Naive thymus-derived CD4-positive, alpha-beta T cell (primary cell): ENCODE measurements at regions not wholly inside any gene's neighbourhood (a gene's known extent, or its start where the extent isn't known, plus 50 kb on each side); places are given as distances from the start of the nearest gene placed in this dataset.
"Not testable (repeated sequence)": the region's sequence is repeated elsewhere in the genome, so short reads cannot be mapped to it uniquely, and the experiment has no call there.

Source experiments
- ATAC-seq: fragments of 150-1000 bp; cut with Tn5 transposase; 2 replicates; pipeline ENCODE4 v1.10.0; 2021; ENCODE audit warnings: mild to moderate bottlenecking, moderate library complexity
- CTCF ChIA-PET: fragments of 350-600 bp; sonication (Branson Sonifier 250); formaldehyde crosslinking; loops from one replicate; lab custom pipeline; 2021; ENCODE audit warnings: antibody characterized with exemption; lab: Charles Lee
- POLR2A ChIA-PET: fragments of 350-600 bp; sonication (Branson Sonifier 250); formaldehyde crosslinking; loops from one replicate; lab custom pipeline; 2021; ENCODE audit warnings: antibody characterized with exemption, inconsistent platforms; lab: Charles Lee
- DNase-seq, 9 donors: peaks; one replicate each; pipeline versions ENCODE4 v3.0.0 to v3.0.0-alpha.2; 2020 to 2022; ENCODE audit warnings: mixed read lengths in 1 of 9
- H3K27ac ChIP-seq: one replicate; pipeline ENCODE4 v1.7.0; 2013; ENCODE audit warnings: mild to moderate bottlenecking, low read depth, low read length, moderate library complexity
- H3K27me3 ChIP-seq, 2 donors: one replicate each; pipeline ENCODE4 v1.7.0; 2013; ENCODE audit warnings: low read length in 2 of 2, mild to moderate bottlenecking in 2 of 2, moderate library complexity in 2 of 2; ENCODE audit not compliant: control insufficient read depth in 2 of 2, insufficient read depth in 2 of 2
- H3K36me3 ChIP-seq, 3 experiments: 1 replicate in 2 of 3; 2 replicates in 1 of 3; pipeline ENCODE4 v1.7.0; 2013; ENCODE audit warnings: low read length in 3 of 3, mild to moderate bottlenecking in 3 of 3, moderate library complexity in 1 of 3; ENCODE audit not compliant: insufficient read depth in 3 of 3, control insufficient read depth in 2 of 3
- H3K4me1 ChIP-seq, 2 donors: one replicate each; pipeline ENCODE4 v1.7.0; 2013; ENCODE audit warnings: low read length in 2 of 2, mild to moderate bottlenecking in 2 of 2, moderate library complexity in 1 of 2; ENCODE audit not compliant: control insufficient read depth in 2 of 2, insufficient read depth in 2 of 2
- H3K4me3 ChIP-seq: 2 replicates; pipeline ENCODE4 v1.7.0; 2013; ENCODE audit warnings: mild to moderate bottlenecking, low read length
- H3K9me3 ChIP-seq, 3 experiments: 1 replicate in 2 of 3; 2 replicates in 1 of 3; pipeline ENCODE4 v1.7.0; 2013; ENCODE audit warnings: low read length in 3 of 3; ENCODE audit not compliant: control insufficient read depth in 2 of 3
- H3K27ac Mint-ChIP-seq, 9 donors: one replicate each; pipeline ENCODE4 v1.8.0; 2020 to 2022; ENCODE audit warnings: mixed read lengths in 9 of 9, mild to moderate bottlenecking in 8 of 9, moderate library complexity in 5 of 9, inconsistent platforms in 2 of 9
- H3K27me3 Mint-ChIP-seq, 5 donors: one replicate each; pipeline ENCODE4 v1.8.0; 2021 to 2022; ENCODE audit warnings: mixed read lengths in 5 of 5, mild to moderate bottlenecking in 1 of 5
- H3K36me3 Mint-ChIP-seq, 5 donors: one replicate each; pipeline ENCODE4 v1.8.0; 2020 to 2022; ENCODE audit warnings: mixed read lengths in 5 of 5, mild to moderate bottlenecking in 3 of 5, inconsistent platforms in 1 of 5
- H3K4me1 Mint-ChIP-seq, 7 donors: one replicate each; pipeline ENCODE4 v1.8.0; 2020 to 2022; ENCODE audit warnings: mixed read lengths in 7 of 7, mild to moderate bottlenecking in 3 of 7, inconsistent platforms in 1 of 7
- H3K4me3 Mint-ChIP-seq, 10 donors: one replicate each; pipeline ENCODE4 v1.8.0; 2020 to 2022; ENCODE audit warnings: mild to moderate bottlenecking in 10 of 10, mixed read lengths in 10 of 10, moderate library complexity in 6 of 10, inconsistent platforms in 2 of 10
- H3K9me3 Mint-ChIP-seq, 11 donors: one replicate each; pipeline ENCODE4 v1.8.0; 2020 to 2022; ENCODE audit warnings: mixed read lengths in 11 of 11, mild to moderate bottlenecking in 4 of 11, inconsistent platforms in 1 of 11, moderate library complexity in 1 of 11
- intact Hi-C, 2 donors: fragments of 100-400 bp; cut with micrococcal nuclease; formaldehyde crosslinking; loops; one replicate each; pipeline ENCODE4 v1.15.1; 2023

DNA sequence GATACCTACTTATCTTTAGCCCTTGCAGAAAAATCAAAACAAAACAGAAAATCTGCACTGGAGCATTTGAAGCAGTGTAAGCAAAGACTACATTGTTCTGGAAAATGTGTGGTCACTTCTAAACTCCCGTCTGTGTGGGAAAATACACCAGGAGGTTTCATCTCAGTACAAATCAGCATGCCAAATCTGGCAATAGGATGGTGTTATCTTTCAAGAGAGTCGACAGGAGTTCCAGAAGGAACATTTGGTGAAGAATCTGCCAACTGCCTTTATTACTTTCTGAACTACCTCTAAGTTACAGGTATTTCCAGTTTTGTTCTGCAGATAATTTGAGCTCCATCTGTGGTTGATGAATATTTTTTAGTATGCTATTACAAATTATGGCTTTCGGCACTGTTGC is 1348.0 kb downstream of the RAPGEF2 start:
- no peaks in the 10 kb centered on the region for H3K36me3 ChIP-seq
- Mint-ChIP-seq H3K27me3 (no peaks in the 10 kb centered on the region), H3K36me3 (no peaks in the 10 kb centered on the region), H3K27ac (no peak overlapping the region), H3K4me3 (no peak overlapping the region), H3K4me1 (no peaks in the 10 kb centered on the region), H3K9me3 (peaks cover 0 to 18% (median 2%) of the 10 kb centered on the region in 11 donors)
- no peak overlapping the region for H3K27ac ChIP-seq
- ATAC-seq = no peak
- POLR2A ChIA-PET = no interaction called here
- intact Hi-C loops = no loop called here
- H3K27me3 ChIP-seq = no peaks in the 10 kb centered on the region
- H3K9me3 ChIP-seq = no peaks in the 10 kb centered on the region
- CTCF ChIA-PET = no interaction called here
- no peak for DNase-seq
- H3K4me1 ChIP-seq = no peaks in the 10 kb centered on the region
- H3K4me3 ChIP-seq = no peak overlapping the region

DNA sequence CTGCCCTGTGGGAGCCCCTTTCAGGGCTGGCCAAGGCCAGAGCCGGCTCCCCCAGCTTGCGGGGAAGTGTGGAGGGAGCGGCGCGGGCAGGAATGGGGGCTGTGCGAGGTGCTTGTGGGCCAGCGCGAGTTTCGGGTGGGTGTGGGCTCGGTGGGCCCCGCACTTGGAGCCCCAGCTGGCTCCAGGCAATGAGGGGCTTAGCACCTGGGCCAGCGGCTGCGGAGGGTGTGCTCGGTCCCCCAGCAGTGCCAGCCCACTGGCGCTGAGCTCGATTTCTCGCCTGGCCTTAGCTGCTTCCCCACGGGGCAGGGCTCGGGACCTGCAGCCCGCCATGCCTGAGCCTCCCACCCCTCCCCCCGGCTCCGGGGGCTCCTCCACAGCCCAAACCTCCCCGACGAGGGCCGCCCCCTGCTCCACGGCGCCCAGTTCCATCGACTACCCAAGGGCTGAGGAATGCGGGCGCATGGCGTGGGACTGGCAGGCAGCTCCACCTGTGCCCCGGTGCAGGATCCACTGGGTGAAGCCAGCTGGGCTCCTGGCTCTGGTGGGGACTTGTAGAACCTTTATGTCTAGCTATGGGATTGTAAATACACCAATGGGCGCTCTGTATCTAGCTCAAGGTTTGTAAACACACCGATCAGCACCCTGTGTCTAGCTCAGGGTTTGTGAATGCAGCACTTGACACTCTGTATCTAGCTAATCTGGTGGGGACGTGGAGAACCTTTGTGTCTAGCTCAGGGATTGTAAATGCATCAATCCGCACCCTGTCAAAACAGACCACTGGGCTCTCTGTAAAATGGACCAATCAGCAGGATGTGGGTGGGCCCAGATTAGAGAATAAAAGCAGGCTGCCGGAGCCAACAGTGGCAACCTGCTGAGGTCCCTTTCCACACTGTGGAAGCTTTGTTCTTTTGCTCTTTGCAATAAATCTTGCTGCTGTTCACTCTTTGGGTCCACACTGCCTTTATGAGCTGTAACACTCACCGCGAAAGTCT is 1379.1 kb downstream of the RAPGEF2 start:
- Mint-ChIP-seq H3K9me3 (peaks cover 2 to 26% (median 8%) of the 10 kb centered on the region in 11 donors), H3K27ac (peak overlapping the region in 1 of 9 donors; percentile 39)
- H3K9me3 ChIP-seq, H3K27me3 ChIP-seq, H3K36me3 ChIP-seq, intact Hi-C loops, H3K4me3 ChIP-seq, H3K4me1 ChIP-seq, H3K27ac ChIP-seq, POLR2A ChIA-PET, H3K27me3 Mint-ChIP-seq, DNase-seq, H3K36me3 Mint-ChIP-seq, CTCF ChIA-PET, ATAC-seq, H3K4me3 Mint-ChIP-seq, H3K4me1 Mint-ChIP-seq: not testable (repeated sequence)

DNA sequence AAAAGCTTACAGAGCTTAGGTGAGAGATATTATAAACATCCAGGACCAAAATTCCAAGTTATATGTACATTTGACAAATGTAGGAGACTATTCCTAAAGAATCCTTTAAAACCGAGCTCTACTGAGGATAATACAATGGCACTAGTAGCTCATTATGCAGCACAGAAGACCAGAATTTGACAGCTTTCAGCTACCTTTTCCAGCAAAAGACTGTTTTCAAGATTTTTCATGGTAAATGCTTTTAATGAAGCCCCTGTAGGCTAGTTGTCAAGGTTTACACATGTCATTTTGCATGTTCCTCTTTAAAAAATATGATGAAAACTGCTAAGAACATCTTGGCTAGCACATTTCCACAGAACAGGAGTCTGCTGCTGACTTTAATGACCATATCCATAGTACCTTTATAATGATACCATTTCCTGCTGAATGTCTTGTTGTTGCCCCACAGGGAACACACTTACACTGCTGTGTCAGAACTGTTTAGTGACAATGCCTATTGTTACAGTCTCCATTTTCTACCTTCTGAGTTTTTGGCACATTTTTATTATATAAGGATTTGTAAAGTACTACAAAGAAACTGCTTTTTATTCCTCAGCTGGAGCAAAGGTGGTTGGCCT is 1382.3 kb downstream of the RAPGEF2 start:
- Mint-ChIP-seq H3K27ac (no peak overlapping the region), H3K4me1 (no peaks in the 10 kb centered on the region), H3K27me3 (no peaks in the 10 kb centered on the region), H3K4me3 (no peak overlapping the region), H3K36me3 (no peaks in the 10 kb centered on the region), H3K9me3 (peaks cover 2 to 36% (median 8%) of the 10 kb centered on the region in 11 donors)
- no peaks in the 10 kb centered on the region for H3K36me3 ChIP-seq
- intact Hi-C loops = no loop called here
- no peaks in the 10 kb centered on the region for H3K27me3 ChIP-seq
- ChIA-PET CTCF (no interaction called here), POLR2A (no interaction called here)
- ATAC-seq = no peak
- H3K9me3 ChIP-seq = no peaks in the 10 kb centered on the region
- H3K4me3 ChIP-seq = no peak overlapping the region
- DNase-seq = no peak
- no peaks in the 10 kb centered on the region for H3K4me1 ChIP-seq
- H3K27ac ChIP-seq = no peak overlapping the region

GRCh38 chr4:160492181-160492580 is 1389.3 kb downstream of the RAPGEF2 start:
- no peak for DNase-seq
- Histone ChIP-seq H3K36me3 (no peaks in the 10 kb centered on the region), H3K9me3 (no peaks in the 10 kb centered on the region), H3K27me3 (no peaks in the 10 kb centered on the region), H3K4me1 (no peaks in the 10 kb centered on the region), H3K27ac (no peak overlapping the region), H3K4me3 (no peak overlapping the region)
- Mint-ChIP-seq H3K4me1 (no peaks in the 10 kb centered on the region), H3K27ac (no peak overlapping the region), H3K9me3 (peaks cover 3 to 38% (median 7%) of the 10 kb centered on the region in 11 donors), H3K36me3 (no peaks in the 10 kb centered on the region), H3K4me3 (no peak overlapping the region), H3K27me3 (no peaks in the 10 kb centered on the region)
- intact Hi-C loops = no loop called here
- CTCF ChIA-PET = no interaction called here
- ATAC-seq = no peak
- POLR2A ChIA-PET = no interaction called here

- ChIA-PET CTCF (no interaction called here), POLR2A (interaction anchor here (0.6 kb wide), 1 partner anchor 18 kb away, joined by 3 read pairs; no protein-coding TSS in a partner anchor)
- intact Hi-C loops = no loop called here
- no peaks in the 10 kb centered on the region for H3K4me1 ChIP-seq
- Mint-ChIP-seq H3K4me1 (no peaks in the 10 kb centered on the region), H3K27me3 (no peaks in the 10 kb centered on the region), H3K4me3 (no peak overlapping the region), H3K36me3 (no peaks in the 10 kb centered on the region), H3K9me3 (peaks cover 0 to 38% (median 9%) of the 10 kb centered on the region in 11 donors), H3K27ac (no peak overlapping the region)
- ATAC-seq (no peak), DNase-seq (no peak)
- no peak overlapping the region for H3K27ac ChIP-seq
- no peaks in the 10 kb centered on the region for H3K27me3 ChIP-seq
- no peaks in the 10 kb centered on the region for H3K36me3 ChIP-seq
- H3K9me3 ChIP-seq = no peaks in the 10 kb centered on the region
- no peak overlapping the region for H3K4me3 ChIP-seq
Observed at GRCh38 chr4:160493206-160493605, 1390.3 kb downstream of the RAPGEF2 start.

DNA sequence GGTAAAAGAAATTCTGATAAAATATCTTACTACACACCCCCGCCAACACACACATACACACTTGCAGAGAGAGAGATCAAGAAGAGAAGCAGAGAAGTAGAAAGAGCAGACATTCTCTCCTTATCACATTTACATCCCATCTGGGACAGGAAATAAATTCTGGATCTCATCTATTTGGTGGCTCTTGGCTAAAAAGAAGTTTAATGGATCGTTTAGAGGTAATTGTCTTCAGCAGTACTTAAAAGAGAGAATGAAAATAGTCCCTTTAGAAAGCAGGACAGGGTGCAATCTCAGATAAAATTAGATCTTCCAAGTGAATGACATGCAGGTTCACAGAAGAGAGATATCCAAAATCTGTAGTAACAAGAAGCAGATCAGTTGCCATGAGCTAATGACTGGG is 1392.5 kb downstream of the RAPGEF2 start:
- H3K4me3 ChIP-seq = no peak overlapping the region
- peaks cover 0 to 3% (median 0%) of the 10 kb centered on the region in 3 experiments for H3K9me3 ChIP-seq
- no peaks in the 10 kb centered on the region for H3K4me1 Mint-ChIP-seq
- peaks cover 0 to 32% (median 8%) of the 10 kb centered on the region in 11 donors for H3K9me3 Mint-ChIP-seq
- no peak for DNase-seq
- ChIA-PET POLR2A (no interaction called here), CTCF (no interaction called here)
- intact Hi-C loops = no loop called here
- no peaks in the 10 kb centered on the region for H3K4me1 ChIP-seq
- H3K27ac ChIP-seq = no peak overlapping the region
- H3K36me3 Mint-ChIP-seq = peaks cover 0 to 4% (median 0%) of the 10 kb centered on the region in 5 donors
- H3K36me3 ChIP-seq = no peaks in the 10 kb centered on the region
- ATAC-seq = no peak
- H3K27me3 Mint-ChIP-seq = no peaks in the 10 kb centered on the region
- no peaks in the 10 kb centered on the region for H3K27me3 ChIP-seq
- H3K4me3 Mint-ChIP-seq = no peak overlapping the region
- H3K27ac Mint-ChIP-seq = no peak overlapping the region
